ENCODE measurements at regions not wholly inside any gene's neighbourhood (a gene's known extent, or its start where the extent isn't known, plus 50 kb on each side); places are given as distances from the start of the nearest gene placed in this dataset.

- no peaks in the 10 kb centered on the region for H3K4me1 ChIP-seq
- TF ChIP-seq POLR2A (IDR thresholded peaks at IDR 0.05), result no peak
- no peak for TF ChIP-seq EP300 (IDR thresholded peaks at IDR 0.05)
- TF ChIP-seq, protein P1, sequence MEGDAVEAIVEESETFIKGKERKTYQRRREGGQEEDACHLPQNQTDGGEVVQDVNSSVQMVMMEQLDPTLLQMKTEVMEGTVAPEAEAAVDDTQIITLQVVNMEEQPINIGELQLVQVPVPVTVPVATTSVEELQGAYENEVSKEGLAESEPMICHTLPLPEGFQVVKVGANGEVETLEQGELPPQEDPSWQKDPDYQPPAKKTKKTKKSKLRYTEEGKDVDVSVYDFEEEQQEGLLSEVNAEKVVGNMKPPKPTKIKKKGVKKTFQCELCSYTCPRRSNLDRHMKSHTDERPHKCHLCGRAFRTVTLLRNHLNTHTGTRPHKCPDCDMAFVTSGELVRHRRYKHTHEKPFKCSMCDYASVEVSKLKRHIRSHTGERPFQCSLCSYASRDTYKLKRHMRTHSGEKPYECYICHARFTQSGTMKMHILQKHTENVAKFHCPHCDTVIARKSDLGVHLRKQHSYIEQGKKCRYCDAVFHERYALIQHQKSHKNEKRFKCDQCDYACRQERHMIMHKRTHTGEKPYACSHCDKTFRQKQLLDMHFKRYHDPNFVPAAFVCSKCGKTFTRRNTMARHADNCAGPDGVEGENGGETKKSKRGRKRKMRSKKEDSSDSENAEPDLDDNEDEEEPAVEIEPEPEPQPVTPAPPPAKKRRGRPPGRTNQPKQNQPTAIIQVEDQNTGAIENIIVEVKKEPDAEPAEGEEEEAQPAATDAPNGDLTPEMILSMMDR (IDR thresholded peaks at IDR 0.05), result no peak
- WGBS, 2 donors, result 36 to 57% methylated on average over 12 of the region's 12 CpGs
- no peaks in the 10 kb centered on the region for H3K36me3 ChIP-seq
- H3K27ac ChIP-seq, result no peak overlapping the region
- no peak overlapping the region for H3K4me3 ChIP-seq
- H3K27me3 ChIP-seq, result no peaks in the 10 kb centered on the region
- DNase-seq (ENCODE audit: low spot score in 2 of 2), result no peak
- H3K9me3 ChIP-seq, result peaks cover 0 to 13% (median 0%) of the 10 kb centered on the region in 4 donors
Measured at GRCh38 chr22:48238966-48239365, 1476.5 kb downstream of the TBC1D22A start.

GRCh38 chr22:48238284-48238915, 1476.0 kb downstream of the TBC1D22A start:
- Histone ChIP-seq H3K9me3 (peaks cover 0 to 16% (median 0%) of the 10 kb centered on the region in 4 donors), H3K27ac (no peak overlapping the region), H3K36me3 (no peaks in the 10 kb centered on the region), H3K4me1 (no peaks in the 10 kb centered on the region), H3K27me3 (no peaks in the 10 kb centered on the region), H3K4me3 (no peak overlapping the region)
- TF ChIP-seq, protein P1 (IDR thresholded peaks at IDR 0.05), result no peak
- TF ChIP-seq POLR2A (IDR thresholded peaks at IDR 0.05) (no peak), EP300 (IDR thresholded peaks at IDR 0.05) (no peak)
- WGBS, 2 donors, result 79% methylated on average over 7 to 8 of the region's 9 CpGs
- DNase-seq (ENCODE audit: low spot score in 2 of 2), result no peak

GRCh38 chr22:48237466-48238283, 1475.2 kb downstream of the TBC1D22A start:
- Histone ChIP-seq H3K36me3 (no peaks in the 10 kb centered on the region), H3K4me1 (no peaks in the 10 kb centered on the region), H3K9me3 (peaks cover 0 to 21% (median 0%) of the 10 kb centered on the region in 4 donors), H3K27ac (no peak overlapping the region), H3K4me3 (no peak overlapping the region), H3K27me3 (no peaks in the 10 kb centered on the region)
- TF ChIP-seq, protein P1 (IDR thresholded peaks at IDR 0.05), result no peak
- TF ChIP-seq POLR2A (IDR thresholded peaks at IDR 0.05) (no peak), EP300 (IDR thresholded peaks at IDR 0.05) (no peak)
- 81 to 86% methylated on average over 21 of the region's 21 CpGs for WGBS, 2 donors
- DNase-seq (ENCODE audit: low spot score in 2 of 2), result no peak

GRCh38 chr22:48236261-48236660, 1473.8 kb downstream of the TBC1D22A start:
- TF ChIP-seq POLR2A (IDR thresholded peaks at IDR 0.05) (no peak), EP300 (IDR thresholded peaks at IDR 0.05) (no peak)
- TF ChIP-seq, protein P1 (IDR thresholded peaks at IDR 0.05), result no peak
- DNase-seq (ENCODE audit: low spot score in 2 of 2), result no peak
- no peaks in the 10 kb centered on the region for H3K36me3 ChIP-seq
- WGBS, 2 donors, result 57% methylated on average over 4 of the region's 4 CpGs
- no peak overlapping the region for H3K4me3 ChIP-seq
- H3K27ac ChIP-seq, result no peak overlapping the region
- no peaks in the 10 kb centered on the region for H3K27me3 ChIP-seq
- peaks cover 0 to 33% (median 2%) of the 10 kb centered on the region in 4 donors for H3K9me3 ChIP-seq
- no peaks in the 10 kb centered on the region for H3K4me1 ChIP-seq

DNA sequence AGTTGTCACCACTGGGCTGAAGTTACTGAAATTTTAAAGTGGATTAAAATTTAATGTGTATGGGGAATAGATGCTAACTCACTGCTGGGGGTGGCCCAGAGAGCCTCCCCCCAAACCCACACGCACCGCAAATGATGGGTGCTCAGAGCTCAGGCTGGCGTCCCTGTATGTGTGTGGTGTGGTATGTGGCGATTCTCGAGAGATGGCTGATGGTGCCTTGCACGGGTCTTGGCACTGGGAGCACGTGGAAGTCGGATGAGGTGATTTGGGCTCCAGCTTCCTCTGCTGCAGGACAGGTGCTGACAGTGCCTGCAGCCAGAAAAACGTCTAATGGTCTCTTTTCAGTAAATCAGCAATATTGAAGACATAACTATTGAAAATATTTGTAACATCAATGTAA, 1473.3 kb downstream of the TBC1D22A start:
- no peak for DNase-seq (ENCODE audit: low spot score in 2 of 2)
- Histone ChIP-seq H3K36me3 (no peaks in the 10 kb centered on the region), H3K4me1 (no peaks in the 10 kb centered on the region), H3K27me3 (no peaks in the 10 kb centered on the region), H3K9me3 (peaks cover 0 to 33% (median 2%) of the 10 kb centered on the region in 4 donors), H3K27ac (no peak overlapping the region), H3K4me3 (no peak overlapping the region)
- TF ChIP-seq EP300 (IDR thresholded peaks at IDR 0.05) (no peak), POLR2A (IDR thresholded peaks at IDR 0.05) (no peak)
- TF ChIP-seq, protein P1 (IDR thresholded peaks at IDR 0.05), result no peak
- WGBS, 2 donors, result 87 to 88% methylated on average over 9 of the region's 9 CpGs

All from tibial nerve (tissue), 4 donors.